Natural killer cell (primary cell): ENCODE measurements at regions not wholly inside any gene's neighbourhood (a gene's known extent, or its start where the extent isn't known, plus 50 kb on each side); places are given as distances from the start of the nearest gene placed in this dataset.

Source experiments
- ATAC-seq, 3 donors: fragments of 150-1000 bp in 2 of 3; fragments of 200-7000 bp in 1 of 3; cut with Tn5 transposase; 1 replicate in 1 of 3; 2 replicates in 2 of 3; pipeline ENCODE4 v1.10.0; 2021; ENCODE audit warnings: mild to moderate bottlenecking in 2 of 3, moderate library complexity in 2 of 3
- DNase-seq, 2 donors: peaks; one replicate each; pipeline versions ENCODE4 v3.0.0 to v3.0.0-alpha.2; 2013 to 2021; ENCODE audit warnings: mixed read lengths in 1 of 2
- H3K27ac ChIP-seq: one replicate; pipeline ENCODE4 v1.5.1; 2013; ENCODE audit warnings: mild to moderate bottlenecking, low read length
- H3K27me3 ChIP-seq: one replicate; pipeline ENCODE4 v1.6.1; 2013; ENCODE audit warnings: low read length; ENCODE audit not compliant: control insufficient read depth, insufficient read depth
- H3K36me3 ChIP-seq: one replicate; pipeline ENCODE4 v1.6.1; 2013; ENCODE audit warnings: low read length; ENCODE audit not compliant: control insufficient read depth, insufficient read depth
- H3K4me1 ChIP-seq: one replicate; pipeline ENCODE4 v1.6.1; 2013; ENCODE audit warnings: low read length; ENCODE audit not compliant: control insufficient read depth, insufficient read depth
- H3K4me3 ChIP-seq: one replicate; pipeline ENCODE4 v1.5.1; 2013; ENCODE audit warnings: low read length
- H3K9me3 ChIP-seq: one replicate; pipeline ENCODE4 v1.6.1; 2013; ENCODE audit warnings: low read length; ENCODE audit not compliant: control insufficient read depth, insufficient read depth
- H3K27ac Mint-ChIP-seq, 2 donors: one replicate each; pipeline ENCODE4 v1.8.0; 2022; ENCODE audit warnings: mild to moderate bottlenecking in 2 of 2, mixed read lengths in 2 of 2, moderate library complexity in 1 of 2
- H3K27me3 Mint-ChIP-seq, 2 donors: one replicate each; pipeline ENCODE4 v1.8.0; 2022; ENCODE audit warnings: low read depth in 2 of 2, mixed read lengths in 2 of 2
- H3K36me3 Mint-ChIP-seq: one replicate; pipeline ENCODE4 v1.8.0; 2022; ENCODE audit warnings: mixed read lengths
- H3K4me1 Mint-ChIP-seq, 2 donors: one replicate each; pipeline ENCODE4 v1.8.0; 2022; ENCODE audit warnings: mixed read lengths in 2 of 2
- H3K4me3 Mint-ChIP-seq: one replicate; pipeline ENCODE4 v1.8.0; 2022; ENCODE audit warnings: mild to moderate bottlenecking, moderate library complexity, mixed read lengths
- H3K9me3 Mint-ChIP-seq, 2 donors: one replicate each; pipeline ENCODE4 v1.8.0; 2022; ENCODE audit warnings: mixed read lengths in 2 of 2
- WGBS: methylation state at CpG from one replicate; pipeline ENCODE4 v1.1.7; 2013; ENCODE audit warnings: missing lambda C conversion rate; ENCODE audit not compliant: insufficient coverage; 5-methylcytosine and 5-hydroxymethylcytosine counted together
- intact Hi-C: fragments of 100-400 bp; cut with micrococcal nuclease; formaldehyde crosslinking; loops from one replicate; pipeline ENCODE4 v1.14.2; 2022
- TF ChIP-seq, protein P1 (sequence below): fragments of 200-600 bp; IDR thresholded peaks from one replicate; pipeline ENCODE4 v1.8.0; 2022; ENCODE audit warnings: antibody characterized with exemption

- peaks cover 0 to 3% of the 10 kb centered on the region in 2 donors for H3K27me3 Mint-ChIP-seq
- no peak overlapping the region for H3K4me3 Mint-ChIP-seq
- H3K36me3 Mint-ChIP-seq, result no peaks in the 10 kb centered on the region
- no peaks in the 10 kb centered on the region for H3K27me3 ChIP-seq
- H3K4me1 ChIP-seq, result peaks cover 7% of the 10 kb centered on the region
- intact Hi-C loops, result no loop called here
- H3K36me3 ChIP-seq, result no peaks in the 10 kb centered on the region
- no peak overlapping the region for H3K4me3 ChIP-seq
- 79% methylated on average over 20 of the region's 20 CpGs for WGBS
- peaks cover 7 to 11% of the 10 kb centered on the region in 2 donors for H3K4me1 Mint-ChIP-seq
- no peak overlapping the region for H3K27ac ChIP-seq
- DNase-seq (no peak), ATAC-seq (no peak)
- no peaks in the 10 kb centered on the region for H3K9me3 ChIP-seq
- H3K27ac Mint-ChIP-seq, result no peak overlapping the region
- no peaks in the 10 kb centered on the region for H3K9me3 Mint-ChIP-seq
- TF ChIP-seq, protein P1, sequence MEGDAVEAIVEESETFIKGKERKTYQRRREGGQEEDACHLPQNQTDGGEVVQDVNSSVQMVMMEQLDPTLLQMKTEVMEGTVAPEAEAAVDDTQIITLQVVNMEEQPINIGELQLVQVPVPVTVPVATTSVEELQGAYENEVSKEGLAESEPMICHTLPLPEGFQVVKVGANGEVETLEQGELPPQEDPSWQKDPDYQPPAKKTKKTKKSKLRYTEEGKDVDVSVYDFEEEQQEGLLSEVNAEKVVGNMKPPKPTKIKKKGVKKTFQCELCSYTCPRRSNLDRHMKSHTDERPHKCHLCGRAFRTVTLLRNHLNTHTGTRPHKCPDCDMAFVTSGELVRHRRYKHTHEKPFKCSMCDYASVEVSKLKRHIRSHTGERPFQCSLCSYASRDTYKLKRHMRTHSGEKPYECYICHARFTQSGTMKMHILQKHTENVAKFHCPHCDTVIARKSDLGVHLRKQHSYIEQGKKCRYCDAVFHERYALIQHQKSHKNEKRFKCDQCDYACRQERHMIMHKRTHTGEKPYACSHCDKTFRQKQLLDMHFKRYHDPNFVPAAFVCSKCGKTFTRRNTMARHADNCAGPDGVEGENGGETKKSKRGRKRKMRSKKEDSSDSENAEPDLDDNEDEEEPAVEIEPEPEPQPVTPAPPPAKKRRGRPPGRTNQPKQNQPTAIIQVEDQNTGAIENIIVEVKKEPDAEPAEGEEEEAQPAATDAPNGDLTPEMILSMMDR, result no peak
These were observed 239.5 kb upstream of the SFSWAP start for GRCh38 chr12:131471271-131471905.

GRCh38 chr12:131471946-131472732, 238.8 kb upstream of the SFSWAP start:
- intact Hi-C loops, result no loop called here
- H3K4me3 ChIP-seq, result no peak overlapping the region
- no peaks in the 10 kb centered on the region for H3K9me3 ChIP-seq
- H3K36me3 Mint-ChIP-seq, result no peaks in the 10 kb centered on the region
- no peak overlapping the region for H3K27ac ChIP-seq
- H3K9me3 Mint-ChIP-seq, result no peaks in the 10 kb centered on the region
- peaks cover 7% of the 10 kb centered on the region for H3K4me1 ChIP-seq
- no peak for ATAC-seq
- TF ChIP-seq, protein P1, result no peak
- no peak overlapping the region for H3K4me3 Mint-ChIP-seq
- peaks cover 0 to 3% of the 10 kb centered on the region in 2 donors for H3K27me3 Mint-ChIP-seq
- H3K4me1 Mint-ChIP-seq, result peaks cover 7 to 11% of the 10 kb centered on the region in 2 donors
- WGBS, result 88% methylated on average over 21 of the region's 21 CpGs
- no peaks in the 10 kb centered on the region for H3K36me3 ChIP-seq
- no peak overlapping the region for H3K27ac Mint-ChIP-seq
- DNase-seq, result no peak
- H3K27me3 ChIP-seq, result no peaks in the 10 kb centered on the region

- TF ChIP-seq, protein P1, result no peak
- DNase-seq (no peak), ATAC-seq (no peak)
- Mint-ChIP-seq H3K27ac (no peak overlapping the region), H3K4me3 (no peak overlapping the region), H3K36me3 (no peaks in the 10 kb centered on the region), H3K27me3 (peaks cover 0 to 3% of the 10 kb centered on the region in 2 donors), H3K4me1 (peaks cover 7 to 11% of the 10 kb centered on the region in 2 donors), H3K9me3 (no peaks in the 10 kb centered on the region)
- Histone ChIP-seq H3K27ac (no peak overlapping the region), H3K4me3 (no peak overlapping the region), H3K9me3 (no peaks in the 10 kb centered on the region), H3K27me3 (no peaks in the 10 kb centered on the region), H3K4me1 (peaks cover 7% of the 10 kb centered on the region), H3K36me3 (no peaks in the 10 kb centered on the region)
- WGBS, result 92% methylated on average over 15 of the region's 15 CpGs
- intact Hi-C loops, result no loop called here
These were observed 237.6 kb upstream of the SFSWAP start for GRCh38 chr12:131473261-131473660.
